ENCODE measurements at regions not wholly inside any gene's neighbourhood (a gene's known extent, or its start where the extent isn't known, plus 50 kb on each side); places are given as distances from the start of the nearest gene placed in this dataset.

DNA sequence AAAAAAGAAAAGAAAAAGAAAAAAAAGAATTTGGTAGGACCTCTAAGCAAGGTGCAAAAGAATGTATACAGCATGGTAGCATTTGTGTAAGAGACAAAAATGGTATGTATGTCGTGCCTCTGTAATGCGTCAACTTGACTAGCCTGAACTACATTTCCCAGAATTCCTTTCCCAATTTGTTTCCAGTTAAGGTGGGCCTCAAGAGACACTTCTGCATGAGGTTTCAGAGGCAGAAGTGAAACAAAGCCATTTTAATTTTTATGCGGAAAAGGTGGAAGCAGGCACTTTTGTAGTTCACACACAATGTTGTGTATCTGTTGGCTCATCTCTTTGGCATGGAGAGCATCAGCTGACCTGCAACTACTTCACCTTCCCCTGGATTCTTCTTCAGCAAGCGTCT is 56.5 kb upstream of the PAPOLG start:
- Histone ChIP-seq H3K36me3 (ENCODE audit: control insufficient read depth, insufficient read depth, low read length) (no peaks in the 10 kb centered on the region), H3K27ac (no peak overlapping the region), H3K4me2 (ENCODE audit: low read length) (no peak overlapping the region), H3K4me1 (no peaks in the 10 kb centered on the region), H3K4me3 (ENCODE audit: low read depth, low read length) (no peak overlapping the region), H3K79me2 (no peaks in the 10 kb centered on the region), H3K9me3 (ENCODE audit: control insufficient read depth, low read length) (no peaks in the 10 kb centered on the region), H2AFZ (no peak overlapping the region), H3K27me3 (ENCODE audit: control insufficient read depth, insufficient read depth, low read length) (no peaks in the 10 kb centered on the region), H3K9ac (no peak overlapping the region)
- TF ChIP-seq, protein P1, sequence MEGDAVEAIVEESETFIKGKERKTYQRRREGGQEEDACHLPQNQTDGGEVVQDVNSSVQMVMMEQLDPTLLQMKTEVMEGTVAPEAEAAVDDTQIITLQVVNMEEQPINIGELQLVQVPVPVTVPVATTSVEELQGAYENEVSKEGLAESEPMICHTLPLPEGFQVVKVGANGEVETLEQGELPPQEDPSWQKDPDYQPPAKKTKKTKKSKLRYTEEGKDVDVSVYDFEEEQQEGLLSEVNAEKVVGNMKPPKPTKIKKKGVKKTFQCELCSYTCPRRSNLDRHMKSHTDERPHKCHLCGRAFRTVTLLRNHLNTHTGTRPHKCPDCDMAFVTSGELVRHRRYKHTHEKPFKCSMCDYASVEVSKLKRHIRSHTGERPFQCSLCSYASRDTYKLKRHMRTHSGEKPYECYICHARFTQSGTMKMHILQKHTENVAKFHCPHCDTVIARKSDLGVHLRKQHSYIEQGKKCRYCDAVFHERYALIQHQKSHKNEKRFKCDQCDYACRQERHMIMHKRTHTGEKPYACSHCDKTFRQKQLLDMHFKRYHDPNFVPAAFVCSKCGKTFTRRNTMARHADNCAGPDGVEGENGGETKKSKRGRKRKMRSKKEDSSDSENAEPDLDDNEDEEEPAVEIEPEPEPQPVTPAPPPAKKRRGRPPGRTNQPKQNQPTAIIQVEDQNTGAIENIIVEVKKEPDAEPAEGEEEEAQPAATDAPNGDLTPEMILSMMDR (IDR thresholded peaks at IDR 0.05), result no peak

DNA sequence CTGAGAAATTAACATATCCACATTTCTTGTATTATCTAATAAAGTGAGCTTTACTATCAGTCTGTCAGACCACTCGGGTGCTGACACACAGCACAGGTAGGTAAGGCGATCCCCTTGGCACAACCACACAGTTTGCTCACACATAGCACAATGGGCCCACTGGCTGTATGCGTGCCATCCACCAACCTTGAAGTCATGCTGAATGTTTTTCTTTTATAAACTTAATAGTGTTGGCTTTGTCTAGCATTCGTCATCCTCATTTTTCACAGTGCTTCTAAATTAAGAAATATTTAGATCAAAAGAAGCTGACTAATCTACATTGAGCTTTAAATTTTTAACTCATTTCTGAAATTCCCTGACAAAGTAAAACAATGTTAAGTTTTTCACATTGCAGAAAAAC is 50.0 kb upstream of the PAPOLG start:
- Histone ChIP-seq H3K4me3 (ENCODE audit: low read depth, low read length) (no peak overlapping the region), H3K27me3 (ENCODE audit: control insufficient read depth, insufficient read depth, low read length) (no peaks in the 10 kb centered on the region), H3K36me3 (ENCODE audit: control insufficient read depth, insufficient read depth, low read length) (no peaks in the 10 kb centered on the region), H3K4me2 (ENCODE audit: low read length) (no peak overlapping the region), H2AFZ (no peak overlapping the region), H3K27ac (no peak overlapping the region), H3K79me2 (no peaks in the 10 kb centered on the region), H3K4me1 (no peaks in the 10 kb centered on the region), H3K9ac (no peak overlapping the region), H3K9me3 (ENCODE audit: control insufficient read depth, low read length) (no peaks in the 10 kb centered on the region)
- TF ChIP-seq, protein P1 (IDR thresholded peaks at IDR 0.05), result no peak

Measured in parathyroid adenoma (tissue), 2 donors.